GM21423 (cell line): ENCODE measurements at regions not wholly inside any gene's neighbourhood (a gene's known extent, or its start where the extent isn't known, plus 50 kb on each side); places are given as distances from the start of the nearest gene placed in this dataset.

Source experiments
- ATAC-seq: cut with Tn5 transposase; IDR thresholded peaks from one replicate; pipeline ENCODE4 v1.9.1; 2021; ENCODE audit warnings: mild to moderate bottlenecking, moderate library complexity; ENCODE audit not compliant: unreplicated experiment

GRCh38 chr2:120620025-120620793 lies 115.5 kb upstream of the GLI2 start:
- ATAC-seq = no peak

- ATAC-seq = no peak
Observed at GRCh38 chr2:120622159-120622869, 113.4 kb upstream of the GLI2 start.

DNA sequence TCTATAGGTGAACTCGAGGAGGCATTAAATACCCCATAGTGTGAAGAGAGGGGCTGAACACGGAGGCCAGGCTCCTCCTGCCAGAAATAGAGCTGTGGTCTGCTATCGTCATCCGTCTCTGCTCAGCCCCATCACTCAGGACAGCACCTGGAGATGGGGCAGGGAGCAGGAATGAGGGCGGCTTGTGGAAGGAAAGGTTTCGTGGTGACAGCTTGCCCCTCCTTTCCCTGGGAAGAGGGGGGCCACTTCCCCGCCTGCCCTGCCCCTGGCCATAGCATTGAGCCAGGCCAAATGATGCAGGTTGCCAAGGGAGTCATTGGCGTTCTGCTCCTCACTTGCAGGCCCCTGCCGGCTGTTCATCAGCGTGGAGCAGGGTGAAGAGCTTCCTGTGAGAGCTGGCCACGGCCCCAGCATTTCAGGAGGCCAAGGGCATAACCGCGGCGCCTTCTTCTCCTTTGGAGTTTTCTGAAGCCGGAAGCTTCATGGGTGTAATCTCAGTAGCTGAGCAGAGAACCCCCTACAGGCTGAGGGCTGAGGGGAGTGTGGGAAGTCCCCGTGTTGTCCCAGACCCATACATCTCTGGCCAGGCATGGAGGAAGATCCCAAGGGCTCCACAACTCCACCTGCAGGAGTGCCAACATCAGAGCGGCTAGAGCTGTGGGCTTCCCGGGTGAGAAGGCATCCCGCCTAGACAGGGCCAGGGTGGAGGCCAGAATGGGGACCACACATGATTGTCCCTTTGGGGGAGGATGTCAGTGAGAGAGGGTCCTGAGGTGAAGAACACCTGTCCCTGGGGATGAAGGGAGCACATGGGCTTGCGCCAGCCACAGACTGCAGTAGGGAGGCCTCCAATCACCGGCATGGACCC lies 112.5 kb upstream of the GLI2 start:
- no peak for ATAC-seq

DNA sequence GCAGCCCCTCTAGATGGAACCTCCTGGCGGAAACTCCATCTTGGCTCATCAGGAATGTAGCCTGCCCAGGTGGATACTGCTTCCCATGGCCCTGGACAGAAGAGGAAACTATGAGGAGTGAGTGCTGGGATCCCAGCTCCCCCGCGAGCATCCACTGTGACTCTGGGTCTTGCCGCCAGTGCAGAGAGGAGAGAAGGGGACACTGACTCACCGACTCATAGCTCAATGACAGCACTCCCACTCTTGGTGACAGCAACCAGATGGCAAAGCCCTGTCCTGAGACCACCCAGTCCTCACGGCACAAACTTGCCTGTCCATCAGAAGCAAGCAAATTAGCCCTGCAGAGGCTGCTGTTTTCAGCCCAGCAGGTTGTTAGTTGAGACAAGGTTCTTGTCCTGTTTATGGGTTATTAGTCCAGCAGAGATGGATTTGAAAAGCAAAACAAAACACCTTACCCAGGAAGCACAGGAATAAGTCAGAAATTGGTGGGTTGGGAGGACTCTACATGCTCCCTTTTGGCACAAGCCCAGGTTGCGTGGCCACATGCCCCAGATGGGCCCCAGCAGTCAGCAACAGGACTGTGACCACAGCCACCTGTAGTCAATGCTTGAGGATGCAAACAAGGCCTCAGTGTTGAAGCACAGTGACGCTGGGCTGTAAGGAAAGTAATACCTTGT lies 111.5 kb upstream of the GLI2 start:
- ATAC-seq = no peak

DNA sequence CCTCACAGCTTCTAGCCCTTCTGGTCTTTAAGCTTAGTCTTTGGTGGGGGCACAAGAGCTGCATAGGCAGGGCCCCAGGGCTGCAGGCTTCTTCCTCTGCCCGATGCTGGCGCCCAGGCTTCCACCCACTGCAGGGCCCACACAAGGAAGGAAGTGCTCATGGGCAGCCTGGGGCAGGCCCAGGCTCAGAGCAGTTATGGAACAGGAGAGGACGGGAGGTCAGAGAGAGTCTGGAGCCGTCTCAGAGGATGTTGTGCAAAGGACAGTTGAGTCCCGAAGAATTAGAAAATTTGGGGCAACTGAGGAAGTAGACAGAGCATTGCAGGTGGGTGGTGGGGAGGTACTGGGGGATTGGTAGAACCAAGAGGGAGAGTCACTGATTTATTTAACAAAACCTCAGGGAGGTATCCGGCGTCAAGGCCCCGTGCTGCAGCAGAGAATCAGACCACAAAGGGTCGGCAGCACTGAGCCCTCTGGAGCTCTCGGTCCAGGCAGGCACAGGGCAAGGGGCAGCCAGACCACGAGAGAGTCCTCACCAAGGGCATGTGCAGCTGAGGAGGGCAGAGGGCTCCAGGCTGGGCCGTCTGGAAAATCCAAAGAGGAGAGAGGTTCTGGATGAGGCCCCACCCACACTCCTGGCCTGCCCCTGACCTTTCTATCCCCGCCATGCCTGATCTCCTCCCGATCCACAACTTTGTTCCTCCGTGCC lies 110.8 kb upstream of the GLI2 start:
- no peak for ATAC-seq

GRCh38 chr2:120625865-120626560 lies 109.7 kb upstream of the GLI2 start:
- ATAC-seq = no peak

DNA sequence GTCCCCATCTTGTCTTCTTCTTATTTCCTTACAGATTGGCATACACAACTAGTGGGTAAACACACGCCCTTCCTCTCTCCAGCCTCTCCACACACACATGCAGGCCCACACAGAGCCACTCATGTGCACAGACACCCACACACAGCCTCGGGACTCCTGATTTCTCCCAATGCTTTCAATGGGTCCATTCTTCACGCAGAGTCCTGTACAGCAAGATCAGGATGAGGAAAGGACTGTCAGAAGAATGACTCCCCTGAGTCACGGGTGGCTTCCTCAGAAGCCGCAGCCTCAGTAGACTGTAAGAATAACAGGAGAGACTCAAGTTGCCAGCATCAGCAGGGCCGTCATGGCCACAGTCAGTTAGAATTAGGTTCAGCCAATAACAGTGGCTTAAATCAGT lies 109.1 kb upstream of the GLI2 start:
- ATAC-seq = no peak

- no peak for ATAC-seq
Observed at GRCh38 chr2:120628248-120628647, 107.4 kb upstream of the GLI2 start.

DNA sequence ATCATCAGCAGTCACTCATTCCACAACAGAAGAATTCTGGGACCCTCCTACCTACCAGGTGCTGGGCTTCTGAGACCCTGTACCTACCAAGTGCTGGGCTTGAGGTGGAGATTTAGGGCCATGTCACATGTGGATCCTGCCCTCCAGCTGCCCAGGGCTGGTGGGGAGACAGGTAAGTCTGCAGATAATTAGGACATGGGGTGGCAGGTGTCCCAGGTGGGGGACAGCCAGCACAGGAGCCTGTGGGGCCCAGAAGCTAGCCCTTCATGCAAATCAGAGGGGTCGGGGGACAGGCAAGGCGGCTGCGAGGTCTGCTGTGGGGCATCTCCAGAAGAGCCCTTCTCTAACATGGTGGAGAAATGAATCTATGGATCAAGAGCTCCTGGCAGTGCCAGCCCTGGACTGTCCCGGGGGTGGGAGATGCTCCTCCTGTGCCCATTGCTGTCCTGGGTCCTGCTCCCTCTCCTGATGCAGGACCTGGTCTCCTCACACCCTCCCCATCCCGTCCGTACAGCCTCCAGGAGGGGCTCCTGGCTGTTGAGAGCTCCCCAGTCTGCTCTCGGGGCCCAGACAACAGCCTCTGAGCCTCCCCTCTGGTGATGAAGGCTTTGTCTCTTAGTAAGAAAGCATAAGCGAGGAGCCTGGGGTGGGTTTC lies 106.3 kb upstream of the GLI2 start:
- no peak for ATAC-seq

GRCh38 chr2:120630031-120630701 lies 105.5 kb upstream of the GLI2 start:
- ATAC-seq = no peak

GRCh38 chr2:120631236-120631635 lies 104.4 kb upstream of the GLI2 start:
- ATAC-seq = no peak

DNA sequence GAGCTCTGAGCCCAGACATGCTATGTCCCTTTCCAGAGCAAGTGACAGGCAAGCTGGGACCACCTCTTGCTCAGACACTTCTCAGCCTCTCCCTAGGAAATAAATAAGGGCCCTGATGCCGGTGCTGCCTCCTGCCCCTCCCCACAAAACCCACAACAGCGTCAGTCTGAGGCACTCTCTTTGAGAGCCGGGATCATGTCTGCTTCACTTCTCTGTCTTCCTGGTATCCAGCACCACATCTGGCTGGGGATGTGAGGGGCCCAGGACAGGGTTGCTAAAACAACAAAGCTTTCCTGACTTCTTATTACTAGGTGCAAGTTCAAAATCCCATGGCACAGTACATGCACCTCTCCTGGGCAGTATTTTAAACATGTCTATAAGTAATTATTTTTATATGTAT lies 103.9 kb upstream of the GLI2 start:
- no peak for ATAC-seq

- ATAC-seq = no peak
Observed at GRCh38 chr2:120632796-120633646, 102.6 kb upstream of the GLI2 start.

DNA sequence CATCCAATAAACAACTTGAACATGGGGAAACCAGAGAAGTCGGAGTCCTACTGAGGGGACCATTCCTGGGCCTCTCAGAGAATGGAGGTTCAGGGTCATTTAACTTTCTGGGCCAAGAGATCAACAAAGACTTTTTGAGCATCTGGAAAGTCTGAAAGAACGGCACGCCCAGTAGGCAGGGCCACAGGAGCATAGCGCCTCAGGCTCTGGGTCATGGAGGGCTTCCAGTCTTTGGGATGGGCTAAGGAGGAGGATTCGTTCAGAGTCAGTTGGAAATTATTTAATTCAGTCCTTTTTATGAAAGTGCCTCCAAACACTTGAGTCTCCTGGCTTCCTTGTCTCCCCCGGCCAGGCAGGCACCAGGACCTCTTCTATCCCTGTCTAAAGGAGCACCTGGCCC lies 101.1 kb upstream of the GLI2 start:
- no peak for ATAC-seq

- ATAC-seq = no peak
Observed at GRCh38 chr2:120635146-120635545, 100.5 kb upstream of the GLI2 start.

GRCh38 chr2:120637847-120638246 lies 97.8 kb upstream of the GLI2 start:
- no peak for ATAC-seq

GRCh38 chr2:120638450-120638849 lies 97.2 kb upstream of the GLI2 start:
- no peak for ATAC-seq

DNA sequence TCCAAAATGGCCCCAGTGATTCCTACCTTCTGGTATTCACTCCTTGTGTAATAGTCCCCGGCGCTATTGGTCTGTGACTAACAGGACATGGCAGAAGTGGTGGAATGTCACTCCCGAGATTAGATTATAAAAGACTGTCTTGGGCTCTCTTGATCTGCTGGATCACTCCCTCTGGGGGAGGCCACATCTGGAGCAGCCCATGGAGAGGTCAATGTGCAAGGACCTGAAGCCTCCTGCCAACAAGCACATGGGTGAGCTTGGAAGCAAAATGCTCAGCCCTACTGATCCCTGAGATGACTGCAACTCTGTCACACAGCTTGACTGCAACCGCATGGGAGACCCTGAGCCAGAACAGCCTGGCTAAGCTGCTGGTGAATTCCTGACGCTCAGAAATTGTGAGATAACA lies 94.3 kb upstream of the GLI2 start:
- ATAC-seq = no peak
